SK-N-SH (cell line): ENCODE measurements at regions not wholly inside any gene's neighbourhood (a gene's known extent, or its start where the extent isn't known, plus 50 kb on each side); places are given as distances from the start of the nearest gene placed in this dataset.

Experiments used
- CTCF ChIA-PET: fragments of 300-600, 350-600 bp; formaldehyde crosslinking; extraction: SDS; loops from one replicate; lab custom pipeline; 2021; lab: Yijun Ruan, JAX
- POLR2A ChIA-PET: fragments of 350-600 bp; sonication (Branson Sonifier 250); formaldehyde crosslinking; extraction: SDS; loops from one replicate; lab custom pipeline; 2020; ENCODE audit warnings: antibody characterized with exemption, inconsistent platforms; lab: Yijun Ruan, JAX
- DNase-seq: peaks from one replicate; pipeline ENCODE4 v3.0.0; 2012
- H2AFZ ChIP-seq: fragments of 200-600 bp; sonication (generic); 2 replicates; pipeline ENCODE4 v1.8.1; 2016; ENCODE audit warnings: antibody characterized with exemption, mild to moderate bottlenecking, low read depth
- H3F3A ChIP-seq: fragments of 200-600 bp; sonication (generic); replicated peaks from 2 replicates; pipeline ENCODE3; 2016; ENCODE audit warnings: antibody characterized with exemption, mild to moderate bottlenecking; ENCODE audit not compliant: insufficient read depth
- H3K27ac ChIP-seq, 2 experiments: fragments of 200-500 bp in 1 of 2; fragments of 200-600 bp in 1 of 2; sonication (Bioruptor generic) in 1 of 2; sonication (generic), shearing (Covaris generic) in 1 of 2; 2 replicates each; pipeline versions ENCODE4 v1.5.1 to v1.6.1; 2014 to 2016; ENCODE audit warnings: low read depth in 2 of 2, inconsistent platforms in 1 of 2, low read length in 1 of 2, mild to moderate bottlenecking in 1 of 2, mixed read lengths in 1 of 2
- H3K27me3 ChIP-seq: fragments of 200-600 bp; sonication (generic), shearing (Covaris generic); 2 replicates; pipeline ENCODE4 v1.6.1; 2016; ENCODE audit warnings: mixed run types; ENCODE audit not compliant: insufficient read depth
- H3K36me3 ChIP-seq, 2 experiments: fragments of 200-500 bp in 1 of 2; fragments of 200-600 bp in 1 of 2; sonication (Bioruptor generic) in 1 of 2; sonication (generic) in 1 of 2; replicated peaks in 1 of 2; 2 replicates each; pipeline versions ENCODE3 to v1.5.1; 2014 to 2016; ENCODE audit warnings: low read length in 1 of 2, mild to moderate bottlenecking in 1 of 2; ENCODE audit not compliant: insufficient read depth in 2 of 2, control insufficient read depth in 1 of 2
- H3K4me1 ChIP-seq, 2 experiments: fragments of 200-500 bp in 1 of 2; fragments of 200-600 bp in 1 of 2; sonication (Bioruptor generic) in 1 of 2; sonication (generic), shearing (Covaris generic) in 1 of 2; 2 replicates each; pipeline versions ENCODE4 v1.5.1 to v1.6.1; 2014 to 2016; ENCODE audit warnings: low read depth in 1 of 2, low read length in 1 of 2, mixed run types in 1 of 2; ENCODE audit not compliant: insufficient read depth in 2 of 2, control insufficient read depth in 1 of 2
- H3K4me2 ChIP-seq: fragments of 200-600 bp; sonication (generic), shearing (Covaris generic); 2 replicates; pipeline ENCODE4 v1.6.1; 2017; ENCODE audit warnings: mixed run types
- H3K4me3 ChIP-seq, 2 experiments: fragments of 200-500 bp in 1 of 2; fragments of 200-600 bp in 1 of 2; sonication (Bioruptor generic) in 1 of 2; sonication (generic), shearing (Covaris generic) in 1 of 2; 2 replicates each; pipeline versions ENCODE4 v1.5.1 to v1.8.1; 2014 to 2016; ENCODE audit warnings: low read depth in 2 of 2, inconsistent platforms in 1 of 2, low read length in 1 of 2, mild to moderate bottlenecking in 1 of 2, mixed read lengths in 1 of 2, moderate library complexity in 1 of 2
- H3K79me2 ChIP-seq: fragments of 200-600 bp; sonication (generic); 2 replicates; pipeline ENCODE4 v1.8.1; 2017; ENCODE audit warnings: mild to moderate bottlenecking; ENCODE audit not compliant: insufficient read depth
- H3K9ac ChIP-seq: fragments of 200-600 bp; sonication (generic); 2 replicates; pipeline ENCODE4 v1.6.1; 2017; ENCODE audit warnings: mixed run types
- H3K9me2 ChIP-seq: fragments of 200-600 bp; sonication (generic); 2 replicates; pipeline ENCODE4 v1.6.1; 2017; ENCODE audit warnings: mixed run types
- H3K9me3 ChIP-seq: fragments of 200-600 bp; sonication (generic); 2 replicates; pipeline ENCODE4 v1.6.1; 2017; ENCODE audit warnings: mixed run types, mild to moderate bottlenecking, moderate library complexity
- H4K20me1 ChIP-seq: fragments of 200-600 bp; sonication (generic); 2 replicates; pipeline ENCODE4 v1.6.1; 2017; ENCODE audit warnings: mild to moderate bottlenecking, mixed run types; ENCODE audit not compliant: insufficient read depth
- EP300 ChIP-seq, 2 experiments: IDR thresholded peaks; 2 replicates each; pipeline versions ENCODE4 v1.4.0 to v1.6.1; 2012; ENCODE audit warnings: borderline replicate concordance in 1 of 2, low read depth in 1 of 2, low read length in 1 of 2
- GATA2 ChIP-seq: sonication (generic); formaldehyde crosslinking; IDR thresholded peaks from 2 replicates; pipeline ENCODE4 v1.5.0; 2020; ENCODE audit warnings: mild to moderate bottlenecking, missing genetic modification reagents
- JUND ChIP-seq: IDR thresholded peaks from 2 replicates; pipeline ENCODE4 v1.4.0; 2012
- NRF1 ChIP-seq: IDR thresholded peaks from 2 replicates; pipeline ENCODE4 v1.6.1; 2012; ENCODE audit warnings: low read depth, mild to moderate bottlenecking, low read length
- TEAD4 ChIP-seq: IDR thresholded peaks from 2 replicates; pipeline ENCODE4 v1.4.0; 2012; ENCODE audit warnings: mild to moderate bottlenecking, borderline replicate concordance; ENCODE audit not compliant: insufficient read depth
- WGBS: methylation state at CpG from one replicate; pipeline ENCODE4 v1.1.6; 2017; ENCODE audit warnings: low lambda C conversion rate; 5-methylcytosine and 5-hydroxymethylcytosine counted together
- TF ChIP-seq, protein P1 (sequence below): fragments of 150-350 bp; IDR thresholded peaks from 2 replicates; pipeline ENCODE4 v1.6.1; 2017; ENCODE audit warnings: antibody characterized with exemption, low read length, low read depth, borderline replicate concordance

DNA sequence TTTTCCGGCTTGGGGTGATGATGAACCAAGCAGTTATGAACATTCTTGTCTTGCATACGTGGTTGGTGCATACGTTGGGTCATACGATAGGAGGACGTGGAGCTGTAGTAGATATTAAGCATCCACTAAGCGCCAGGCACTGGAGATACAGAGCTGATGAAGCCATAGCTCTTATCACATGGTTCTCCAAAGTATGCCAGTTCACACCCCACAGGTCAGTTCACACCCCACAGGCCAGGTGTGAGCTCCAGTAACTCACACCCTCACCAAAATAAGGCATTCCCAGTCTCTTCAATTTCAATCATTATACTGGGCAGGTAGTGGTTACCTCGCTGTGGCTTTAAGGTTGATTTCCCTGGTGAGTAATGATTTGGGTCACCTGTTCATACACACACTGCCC is 335.5 kb downstream of the FOXL1 start (continued):
- TF ChIP-seq, protein P1, sequence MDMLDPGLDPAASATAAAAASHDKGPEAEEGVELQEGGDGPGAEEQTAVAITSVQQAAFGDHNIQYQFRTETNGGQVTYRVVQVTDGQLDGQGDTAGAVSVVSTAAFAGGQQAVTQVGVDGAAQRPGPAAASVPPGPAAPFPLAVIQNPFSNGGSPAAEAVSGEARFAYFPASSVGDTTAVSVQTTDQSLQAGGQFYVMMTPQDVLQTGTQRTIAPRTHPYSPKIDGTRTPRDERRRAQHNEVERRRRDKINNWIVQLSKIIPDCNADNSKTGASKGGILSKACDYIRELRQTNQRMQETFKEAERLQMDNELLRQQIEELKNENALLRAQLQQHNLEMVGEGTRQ: no peak
- TF ChIP-seq GATA2: no peak

DNA sequence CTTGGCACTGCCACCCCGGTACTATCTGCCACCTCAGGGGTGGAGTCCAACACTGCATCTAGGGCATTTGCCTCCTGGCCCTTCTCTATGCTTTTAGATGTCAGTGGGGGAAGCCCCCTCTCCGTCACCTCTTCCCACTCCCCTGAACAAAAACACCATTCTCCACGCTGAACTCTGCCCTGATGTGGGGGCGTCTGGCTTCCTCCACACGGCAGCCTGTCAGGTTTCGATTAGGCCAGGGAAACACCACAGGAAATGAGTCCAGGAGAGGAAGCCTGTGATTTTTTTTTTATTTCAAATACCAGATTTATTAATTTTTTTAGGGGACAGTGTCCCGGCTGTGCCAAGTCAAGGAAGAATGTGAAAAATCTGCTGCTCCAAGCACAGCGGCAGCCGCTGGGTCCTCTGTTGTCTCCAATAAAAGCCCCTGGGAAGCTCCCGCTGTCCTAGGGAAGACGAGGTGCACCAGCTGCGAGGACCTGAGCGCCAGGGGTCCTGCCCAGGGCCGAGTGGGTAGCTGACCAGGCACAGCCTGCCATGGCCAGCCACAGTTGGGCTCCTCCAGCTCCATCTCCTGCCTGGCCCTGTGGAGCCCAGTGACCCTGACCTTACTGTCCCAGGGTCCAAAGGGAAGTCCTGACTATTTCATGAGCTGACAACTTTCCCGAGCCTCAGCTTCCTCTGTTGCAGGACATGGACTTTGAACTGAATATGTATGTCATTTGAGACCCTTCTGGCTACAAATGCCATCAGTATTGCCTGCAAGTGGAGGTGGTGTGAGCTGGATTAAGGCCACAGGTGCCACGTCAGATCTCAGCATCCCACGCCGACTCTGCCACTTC is 336.7 kb downstream of the FOXL1 start:
- 29% methylated on average over 18 of the region's 18 CpGs for WGBS
- no peak for TF ChIP-seq TEAD4
- TF ChIP-seq, all 33 proteins: peak for 0
- Histone ChIP-seq H3K9me3 (no peaks in the 10 kb centered on the region), H3K36me3 (no peaks in the 10 kb centered on the region), H4K20me1 (no peaks in the 10 kb centered on the region), H3K9me2 (no peaks in the 10 kb centered on the region), H2AFZ (no peak overlapping the region), H3K27ac (no peak overlapping the region), H3K4me2 (no peak overlapping the region), H3K9ac (no peak overlapping the region), H3K4me3 (no peak overlapping the region), H3K79me2 (no peaks in the 10 kb centered on the region), H3K4me1 (no peaks in the 10 kb centered on the region), H3F3A (no peaks in the 10 kb centered on the region), H3K27me3 (no peaks in the 10 kb centered on the region)
- CTCF ChIA-PET: no interaction called here
- DNase-seq: no peak
- POLR2A ChIA-PET: no interaction called here

DNA sequence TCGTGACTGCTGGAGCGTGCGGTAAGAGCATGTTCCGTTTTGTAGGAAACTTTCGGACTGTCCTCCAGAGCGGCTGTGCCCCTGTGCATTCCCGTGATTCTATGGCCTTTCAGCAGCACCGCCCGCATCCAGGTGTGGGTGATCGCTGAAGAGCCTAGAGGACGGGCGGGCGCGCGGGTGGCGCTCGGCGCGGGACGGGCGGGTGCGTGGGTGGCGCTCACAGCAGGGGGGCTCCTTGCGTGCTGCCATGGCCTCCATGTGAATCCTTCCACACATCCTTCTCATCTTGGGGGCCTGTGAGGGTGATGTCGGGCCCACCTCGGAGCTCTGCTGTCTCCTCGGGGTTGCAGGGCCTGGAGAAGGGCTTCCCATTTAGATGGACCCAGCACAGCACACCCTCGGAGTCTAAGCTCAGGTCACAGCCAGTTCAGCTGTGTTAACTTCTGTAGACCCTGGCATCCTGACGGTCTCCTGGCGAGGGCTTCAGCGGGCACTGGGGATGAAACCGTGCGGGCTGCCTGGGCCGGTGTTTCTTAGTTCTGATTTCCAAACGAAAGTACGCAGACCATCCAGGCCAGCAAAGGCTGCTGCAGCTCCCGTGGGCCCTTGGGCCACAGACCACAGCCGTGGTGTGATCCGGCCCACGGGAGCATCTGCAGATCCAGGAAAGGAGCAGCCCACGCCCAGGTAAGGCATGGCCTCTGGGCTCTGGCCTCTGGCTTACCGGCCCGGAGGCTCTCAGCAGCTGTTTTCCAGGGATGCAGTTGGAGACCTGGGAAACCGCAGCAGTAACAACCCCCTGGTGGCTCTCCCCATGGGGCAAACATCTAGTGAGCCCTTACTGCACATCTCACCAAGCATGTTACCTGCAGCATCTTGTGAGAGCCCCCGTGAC is 339.4 kb downstream of the FOXL1 start:
- no peak for DNase-seq
- no peak overlapping the region for H3K4me3 ChIP-seq
- H3K4me2 ChIP-seq: no peak overlapping the region
- H3K9me3 ChIP-seq: no peaks in the 10 kb centered on the region
- no peaks in the 10 kb centered on the region for H3K79me2 ChIP-seq
- TF ChIP-seq EP300 (IDR thresholded peaks at IDR 0.05; ENCODE audit: borderline replicate concordance in 1 of 2, low read depth in 1 of 2, low read length in 1 of 2) (no peak), JUND (no peak), NRF1 (no peak)
- ChIA-PET CTCF (no interaction called here), POLR2A (no interaction called here)
- no peaks in the 10 kb centered on the region for H3K27me3 ChIP-seq
- no peaks in the 10 kb centered on the region for H4K20me1 ChIP-seq
- no peak overlapping the region for H3K9ac ChIP-seq
- no peak overlapping the region for H2AFZ ChIP-seq
- H3K27ac ChIP-seq: peak overlapping the region in 1 of 2 experiments; percentile 44; a peak in 2 of 4 replicates
- no peaks in the 10 kb centered on the region for H3K4me1 ChIP-seq
- WGBS: 76% methylated on average over 6 of the region's 45 CpGs
- no peaks in the 10 kb centered on the region for H3F3A ChIP-seq
- H3K9me2 ChIP-seq: no peaks in the 10 kb centered on the region
- H3K36me3 ChIP-seq: no peaks in the 10 kb centered on the region
